GM19099 (cell line): ENCODE measurements at regions not wholly inside any gene's neighbourhood (a gene's known extent, or its start where the extent isn't known, plus 50 kb on each side); places are given as distances from the start of the nearest gene placed in this dataset.

Experiments
- POLR2A ChIP-seq: IDR thresholded peaks from 3 replicates; pipeline ENCODE4 v1.6.1; 2011; ENCODE audit warnings: low read depth; ENCODE audit not compliant: insufficient read length; ENCODE audit errors: extremely low read depth

GRCh38 chr3:15851735-15852134 is 54.0 kb upstream of the ANKRD28 start:
- no peak for TF ChIP-seq POLR2A

- TF ChIP-seq POLR2A, result peak; percentile 13
These were observed 61.0 kb upstream of the ANKRD28 start for GRCh38 chr3:15858547-15859506.

GRCh38 chr3:15859507-15860013 is 61.8 kb upstream of the ANKRD28 start:
- TF ChIP-seq POLR2A, result no peak

- TF ChIP-seq POLR2A, result peak; percentile 29
These were observed 62.5 kb upstream of the ANKRD28 start for GRCh38 chr3:15860014-15860934.

GRCh38 chr3:15861163-15861562 is 63.4 kb upstream of the ANKRD28 start:
- no peak for TF ChIP-seq POLR2A

GRCh38 chr3:15872807-15873206 is 75.0 kb upstream of the ANKRD28 start:
- no peak for TF ChIP-seq POLR2A

- TF ChIP-seq POLR2A, result no peak
These were observed 75.6 kb upstream of the ANKRD28 start for GRCh38 chr3:15873415-15873814.

GRCh38 chr3:15875016-15875689 is 77.4 kb upstream of the ANKRD28 start:
- no peak for TF ChIP-seq POLR2A

- TF ChIP-seq POLR2A, result no peak
These were observed 78.9 kb upstream of the ANKRD28 start for GRCh38 chr3:15876669-15877068.

GRCh38 chr3:15877813-15878212 is 80.0 kb upstream of the ANKRD28 start:
- no peak for TF ChIP-seq POLR2A

- TF ChIP-seq POLR2A, result no peak
These were observed 84.8 kb upstream of the ANKRD28 start for GRCh38 chr3:15882577-15882976.

- no peak for TF ChIP-seq POLR2A
These were observed 86.4 kb upstream of the ANKRD28 start for GRCh38 chr3:15884132-15884531.

GRCh38 chr3:15886521-15886920 is 88.7 kb upstream of the ANKRD28 start:
- TF ChIP-seq POLR2A, result no peak

- TF ChIP-seq POLR2A, result no peak
These were observed 89.5 kb upstream of the ANKRD28 start for GRCh38 chr3:15887261-15887660.

- TF ChIP-seq POLR2A, result no peak
These were observed 92.2 kb upstream of the ANKRD28 start for GRCh38 chr3:15889936-15890335.
